ENCODE measurements at regions not wholly inside any gene's neighbourhood (a gene's known extent, or its start where the extent isn't known, plus 50 kb on each side); places are given as distances from the start of the nearest gene placed in this dataset.
"Not testable (repeated sequence)": the region's sequence is repeated elsewhere in the genome, so short reads cannot be mapped to it uniquely, and the experiment has no call there.

GRCh38 chr11:19422276-19422675, 181.5 kb upstream of the E2F8 start:
- 71% methylated on average over 7 of the region's 7 CpGs for WGBS
- TF ChIP-seq POLR2AphosphoS5 (IDR thresholded peaks at IDR 0.05) (no peak), POLR2A (IDR thresholded peaks at IDR 0.05) (no peak)
- TF ChIP-seq, protein P1, sequence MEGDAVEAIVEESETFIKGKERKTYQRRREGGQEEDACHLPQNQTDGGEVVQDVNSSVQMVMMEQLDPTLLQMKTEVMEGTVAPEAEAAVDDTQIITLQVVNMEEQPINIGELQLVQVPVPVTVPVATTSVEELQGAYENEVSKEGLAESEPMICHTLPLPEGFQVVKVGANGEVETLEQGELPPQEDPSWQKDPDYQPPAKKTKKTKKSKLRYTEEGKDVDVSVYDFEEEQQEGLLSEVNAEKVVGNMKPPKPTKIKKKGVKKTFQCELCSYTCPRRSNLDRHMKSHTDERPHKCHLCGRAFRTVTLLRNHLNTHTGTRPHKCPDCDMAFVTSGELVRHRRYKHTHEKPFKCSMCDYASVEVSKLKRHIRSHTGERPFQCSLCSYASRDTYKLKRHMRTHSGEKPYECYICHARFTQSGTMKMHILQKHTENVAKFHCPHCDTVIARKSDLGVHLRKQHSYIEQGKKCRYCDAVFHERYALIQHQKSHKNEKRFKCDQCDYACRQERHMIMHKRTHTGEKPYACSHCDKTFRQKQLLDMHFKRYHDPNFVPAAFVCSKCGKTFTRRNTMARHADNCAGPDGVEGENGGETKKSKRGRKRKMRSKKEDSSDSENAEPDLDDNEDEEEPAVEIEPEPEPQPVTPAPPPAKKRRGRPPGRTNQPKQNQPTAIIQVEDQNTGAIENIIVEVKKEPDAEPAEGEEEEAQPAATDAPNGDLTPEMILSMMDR (IDR thresholded peaks at IDR 0.05): no peak
- H3K27ac ChIP-seq: no peak overlapping the region
- no peaks in the 10 kb centered on the region for H3K27me3 ChIP-seq (replicated peaks; ENCODE audit: insufficient read depth)
- H3K9me3 ChIP-seq: no peaks in the 10 kb centered on the region
- H3K36me3 ChIP-seq: no peaks in the 10 kb centered on the region
- DNase-seq (ENCODE audit: low spot score): no peak
- intact Hi-C loops (cut with DNase I): no loop called here
- H3K4me3 ChIP-seq: no peak overlapping the region
- H3K4me1 ChIP-seq (replicated peaks): no peaks in the 10 kb centered on the region

DNA sequence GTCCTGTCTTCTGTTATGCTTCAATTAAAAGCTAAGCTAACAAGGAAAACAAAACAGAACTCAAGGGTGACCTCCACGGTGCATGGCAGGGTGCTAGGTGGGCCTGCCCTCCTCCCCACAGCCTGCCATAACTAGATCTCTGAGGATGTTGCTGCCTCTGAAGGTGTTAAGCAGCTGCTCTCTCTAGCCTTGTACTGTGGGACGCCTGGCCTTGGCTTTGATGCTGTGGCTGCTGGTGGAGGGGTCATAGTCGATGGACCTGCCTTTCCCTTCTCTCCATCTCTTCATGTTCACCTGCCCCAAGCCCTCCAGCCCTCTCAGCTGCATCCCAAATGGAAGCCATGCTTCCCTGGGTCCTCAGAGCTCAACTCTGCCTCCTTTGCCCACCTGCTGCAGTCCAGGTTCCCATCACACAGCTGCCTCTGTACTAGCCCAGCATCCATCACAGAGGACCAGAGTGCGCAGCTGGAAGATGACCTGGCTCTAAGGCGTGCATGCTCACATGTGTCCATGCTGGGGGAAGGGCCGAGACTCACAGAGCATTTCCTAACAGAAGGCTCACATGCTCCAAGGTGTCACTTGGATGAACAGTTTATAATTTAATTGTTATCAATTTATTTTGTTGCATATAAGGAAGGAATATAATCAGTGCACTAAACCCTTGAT, 180.3 kb upstream of the E2F8 start:
- Histone ChIP-seq H3K4me3 (no peak overlapping the region), H3K27me3 (replicated peaks; ENCODE audit: insufficient read depth) (no peaks in the 10 kb centered on the region), H3K27ac (no peak overlapping the region), H3K4me1 (replicated peaks) (no peaks in the 10 kb centered on the region), H3K9me3 (no peaks in the 10 kb centered on the region), H3K36me3 (no peaks in the 10 kb centered on the region)
- 67% methylated on average over 6 of the region's 6 CpGs for whole genome bisulfite sequencing
- no peak for DNase-seq (ENCODE audit: low spot score)
- intact Hi-C loops (cut with DNase I): no loop called here
- TF ChIP-seq POLR2AphosphoS5 (IDR thresholded peaks at IDR 0.05): no peak
- no peak for TF ChIP-seq POLR2A (IDR thresholded peaks at IDR 0.05)
- TF ChIP-seq, protein P1 (IDR thresholded peaks at IDR 0.05): no peak

DNA sequence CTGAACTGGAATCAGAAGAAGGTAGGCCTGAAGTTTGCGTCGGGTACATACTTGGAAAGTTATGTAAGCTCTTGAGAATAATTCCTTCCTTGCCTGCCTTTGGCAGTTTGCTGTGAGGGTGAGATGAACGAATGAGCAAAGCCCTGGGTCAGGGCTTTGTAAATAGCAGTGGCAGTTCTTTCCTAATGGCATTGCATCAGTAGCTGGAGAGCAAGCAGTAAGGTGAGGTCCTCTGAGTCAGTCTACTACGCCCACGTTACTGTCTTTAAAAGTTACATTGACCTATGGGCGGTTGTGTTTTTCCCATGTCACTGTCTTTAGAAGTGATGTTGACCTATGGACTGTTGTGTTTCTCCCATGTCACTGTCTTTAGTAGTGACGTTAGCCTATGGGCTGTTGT, 179.1 kb upstream of the E2F8 start:
- Histone ChIP-seq H3K27ac (no peak overlapping the region), H3K4me3 (no peak overlapping the region), H3K9me3 (no peaks in the 10 kb centered on the region), H3K36me3 (no peaks in the 10 kb centered on the region), H3K4me1 (replicated peaks) (no peaks in the 10 kb centered on the region), H3K27me3 (replicated peaks; ENCODE audit: insufficient read depth) (no peaks in the 10 kb centered on the region)
- WGBS: 77% methylated on average over 7 of the region's 7 CpGs
- TF ChIP-seq, protein P1 (IDR thresholded peaks at IDR 0.05): no peak
- TF ChIP-seq POLR2AphosphoS5 (IDR thresholded peaks at IDR 0.05) (no peak), POLR2A (IDR thresholded peaks at IDR 0.05) (no peak)
- intact Hi-C loops (cut with DNase I): no loop called here
- DNase-seq (ENCODE audit: low spot score): no peak

GRCh38 chr11:19419021-19419750, 178.4 kb upstream of the E2F8 start:
- H3K4me3 ChIP-seq: no peak overlapping the region
- no peaks in the 10 kb centered on the region for H3K27me3 ChIP-seq (replicated peaks; ENCODE audit: insufficient read depth)
- no peak overlapping the region for H3K27ac ChIP-seq
- TF ChIP-seq POLR2AphosphoS5 (IDR thresholded peaks at IDR 0.05): no peak
- TF ChIP-seq, protein P1 (IDR thresholded peaks at IDR 0.05): no peak
- TF ChIP-seq POLR2A (IDR thresholded peaks at IDR 0.05): no peak
- intact Hi-C loops (cut with DNase I): no loop called here
- H3K9me3 ChIP-seq: no peaks in the 10 kb centered on the region
- no peaks in the 10 kb centered on the region for H3K36me3 ChIP-seq
- no peaks in the 10 kb centered on the region for H3K4me1 ChIP-seq (replicated peaks)
- WGBS: 17% methylated on average over 8 of the region's 8 CpGs
- DNase-seq (ENCODE audit: low spot score): no peak

DNA sequence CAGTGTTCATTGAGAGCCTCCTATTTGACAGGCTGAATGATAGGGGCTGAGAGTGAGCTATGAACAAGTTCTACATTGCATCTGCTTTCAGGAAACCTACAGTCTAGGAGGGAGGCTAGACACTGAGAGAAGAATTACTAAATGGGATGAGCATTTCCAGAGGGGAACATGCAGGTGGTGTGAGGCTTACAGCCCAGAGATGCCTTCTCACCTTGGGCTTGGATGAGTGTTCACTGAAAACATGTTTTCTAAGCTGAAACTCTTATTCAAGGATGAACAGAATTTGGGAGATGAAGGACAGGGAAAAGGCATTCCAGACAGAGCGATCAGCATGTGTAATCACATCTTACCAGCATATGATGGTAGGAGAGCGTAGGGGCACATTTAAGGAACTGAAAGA, 177.5 kb upstream of the E2F8 start:
- Histone ChIP-seq H3K9me3 (no peaks in the 10 kb centered on the region), H3K4me3 (no peak overlapping the region), H3K4me1 (replicated peaks) (no peaks in the 10 kb centered on the region), H3K27me3 (replicated peaks; ENCODE audit: insufficient read depth) (no peaks in the 10 kb centered on the region), H3K27ac (no peak overlapping the region), H3K36me3 (no peaks in the 10 kb centered on the region)
- WGBS: 97% methylated on average over 2 of the region's 2 CpGs
- intact Hi-C loops (cut with DNase I): no loop called here
- TF ChIP-seq POLR2AphosphoS5 (IDR thresholded peaks at IDR 0.05) (no peak), POLR2A (IDR thresholded peaks at IDR 0.05) (no peak)
- TF ChIP-seq, protein P1 (IDR thresholded peaks at IDR 0.05): no peak
- DNase-seq (ENCODE audit: low spot score): no peak

- H3K9me3 ChIP-seq; H3K4me1 ChIP-seq (replicated peaks); H3K27me3 ChIP-seq (replicated peaks; ENCODE audit: insufficient read depth); intact Hi-C loops (cut with DNase I); H3K4me3 ChIP-seq; H3K27ac ChIP-seq; DNase-seq (ENCODE audit: low spot score); H3K36me3 ChIP-seq: not testable (repeated sequence)
- WGBS: 9% methylated on average over 3 of the region's 3 CpGs
These were observed 171.3 kb upstream of the E2F8 start for GRCh38 chr11:19412070-19412469.

Measured in prostate gland (tissue), 2 donors.